ENCODE measurements at regions not wholly inside any gene's neighbourhood (a gene's known extent, or its start where the extent isn't known, plus 50 kb on each side); places are given as distances from the start of the nearest gene placed in this dataset.
"Not testable (repeated sequence)": the region's sequence is repeated elsewhere in the genome, so short reads cannot be mapped to it uniquely, and the experiment has no call there.

DNA sequence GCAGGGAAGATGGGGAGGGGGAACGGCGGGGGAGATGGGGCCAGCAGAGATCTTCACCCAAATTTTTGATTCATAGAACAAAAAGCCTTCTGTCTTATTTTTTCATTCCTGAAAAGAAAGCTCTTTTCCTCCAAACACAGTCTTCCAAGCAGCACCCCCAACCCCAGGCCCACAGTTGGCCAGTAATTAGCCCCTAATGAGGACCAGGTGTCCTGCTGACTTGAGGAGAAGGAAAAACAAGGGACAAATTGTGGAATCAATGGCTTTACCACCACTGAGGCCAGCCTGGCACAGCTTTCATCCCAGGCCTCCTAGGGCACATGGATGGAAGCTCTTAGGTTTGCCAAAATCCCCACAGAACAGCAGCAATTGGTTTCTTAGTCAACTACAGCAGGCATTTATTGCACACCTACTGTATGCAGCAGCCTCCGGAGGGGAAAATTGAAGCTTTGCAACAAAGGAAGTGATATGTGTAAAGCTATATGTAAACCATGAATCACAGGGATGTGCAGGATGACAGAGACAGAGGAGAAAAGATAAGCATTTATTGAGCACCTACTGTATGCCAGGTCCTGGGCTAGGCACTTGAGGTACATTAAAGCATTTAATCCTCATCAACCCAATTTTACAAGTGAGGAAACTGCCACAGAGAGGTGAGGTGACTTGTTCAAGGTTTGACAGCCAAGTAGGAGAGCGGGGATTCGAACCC, 199.5 kb downstream of the TBC1D2B start:
- no peak for DNase-seq (ENCODE audit: low spot score)

DNA sequence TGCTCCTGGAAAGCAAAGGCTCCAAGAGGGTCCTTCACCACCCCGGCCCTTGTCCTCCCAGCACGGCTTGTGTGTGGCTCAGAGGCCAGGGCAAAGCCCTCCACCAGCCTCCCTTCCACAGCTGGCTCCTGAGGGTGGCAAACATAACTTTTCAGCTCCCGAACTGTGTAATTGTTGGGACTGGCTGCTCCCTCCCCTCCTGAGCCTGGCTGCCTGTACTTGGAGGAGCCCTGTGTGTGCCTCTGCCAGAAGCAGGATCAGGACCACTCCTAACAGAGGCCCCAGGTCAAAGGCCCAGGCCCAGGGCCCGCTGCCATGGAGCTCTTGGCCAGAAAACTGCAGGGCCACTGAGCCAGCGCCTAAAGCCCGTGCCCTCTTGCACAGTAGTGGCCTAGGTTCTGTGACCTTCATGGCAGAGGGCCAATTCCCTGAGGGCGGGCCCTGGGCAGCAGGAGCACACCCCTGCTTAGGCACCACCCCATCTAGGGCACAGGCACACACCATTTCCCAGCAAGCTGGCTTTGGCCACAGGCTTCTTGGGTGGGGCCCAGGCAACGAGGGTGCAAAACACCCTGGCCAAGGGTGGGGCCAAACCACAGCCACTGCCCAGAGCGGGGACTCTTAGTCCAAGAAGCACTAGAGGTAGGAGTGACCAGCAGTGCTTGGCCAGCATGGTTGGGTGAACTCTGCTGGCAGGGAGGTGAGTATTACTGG, 201.2 kb downstream of the TBC1D2B start:
- DNase-seq (ENCODE audit: low spot score), result not testable (repeated sequence)

DNA sequence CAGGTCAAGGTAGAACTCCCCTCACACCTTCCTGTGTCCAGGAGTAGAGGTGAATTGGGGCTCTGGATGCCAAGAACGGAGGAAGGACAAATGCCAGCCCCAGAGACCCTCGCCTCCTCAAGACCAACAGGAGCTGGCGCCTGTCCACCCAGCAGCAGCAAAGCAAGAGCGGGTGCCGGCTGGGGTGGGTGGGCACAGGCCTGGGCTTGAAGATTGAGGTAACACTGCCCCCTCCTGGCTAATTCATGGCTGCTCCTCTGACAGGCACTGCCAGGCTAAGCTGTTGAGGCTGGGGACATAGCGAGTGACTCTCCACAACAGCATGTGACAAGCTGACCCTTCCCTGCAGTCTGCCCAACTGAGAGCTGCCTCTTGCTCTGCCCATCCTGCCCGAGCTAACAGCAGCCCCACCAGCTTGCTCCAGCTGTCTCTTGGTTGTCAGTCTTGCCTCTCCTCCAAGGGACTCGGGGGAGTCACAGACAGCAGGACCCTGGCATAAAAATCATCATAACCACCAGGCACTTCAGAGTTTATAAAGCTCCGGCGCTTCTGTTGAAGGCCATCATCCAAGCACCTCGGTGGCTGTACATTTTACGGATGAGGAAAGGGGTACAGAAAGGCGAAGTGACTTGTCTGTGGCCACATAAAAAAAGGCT, 202.3 kb downstream of the TBC1D2B start:
- peak; percentile 41 for DNase-seq (ENCODE audit: low spot score)

DNA sequence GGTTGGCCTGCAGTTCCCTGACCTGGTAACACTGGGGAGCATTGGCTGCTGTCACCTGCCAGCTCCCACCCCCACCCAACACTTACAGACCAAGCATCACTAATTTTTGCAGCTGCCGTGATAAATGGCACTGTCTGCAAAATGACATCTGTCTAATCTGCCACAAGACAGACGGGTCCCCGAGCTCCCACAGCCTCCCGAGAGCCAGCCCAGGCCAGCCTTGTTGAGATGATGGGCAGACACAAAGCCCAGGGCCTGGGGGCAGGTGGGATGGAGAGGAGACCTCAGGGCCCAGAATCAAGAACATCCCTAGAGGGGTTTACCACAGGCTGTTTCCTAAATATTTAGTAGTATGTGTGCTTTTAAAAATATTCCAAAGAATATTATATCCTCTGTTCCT, 203.4 kb downstream of the TBC1D2B start:
- DNase-seq (ENCODE audit: low spot score), result no peak

DNA sequence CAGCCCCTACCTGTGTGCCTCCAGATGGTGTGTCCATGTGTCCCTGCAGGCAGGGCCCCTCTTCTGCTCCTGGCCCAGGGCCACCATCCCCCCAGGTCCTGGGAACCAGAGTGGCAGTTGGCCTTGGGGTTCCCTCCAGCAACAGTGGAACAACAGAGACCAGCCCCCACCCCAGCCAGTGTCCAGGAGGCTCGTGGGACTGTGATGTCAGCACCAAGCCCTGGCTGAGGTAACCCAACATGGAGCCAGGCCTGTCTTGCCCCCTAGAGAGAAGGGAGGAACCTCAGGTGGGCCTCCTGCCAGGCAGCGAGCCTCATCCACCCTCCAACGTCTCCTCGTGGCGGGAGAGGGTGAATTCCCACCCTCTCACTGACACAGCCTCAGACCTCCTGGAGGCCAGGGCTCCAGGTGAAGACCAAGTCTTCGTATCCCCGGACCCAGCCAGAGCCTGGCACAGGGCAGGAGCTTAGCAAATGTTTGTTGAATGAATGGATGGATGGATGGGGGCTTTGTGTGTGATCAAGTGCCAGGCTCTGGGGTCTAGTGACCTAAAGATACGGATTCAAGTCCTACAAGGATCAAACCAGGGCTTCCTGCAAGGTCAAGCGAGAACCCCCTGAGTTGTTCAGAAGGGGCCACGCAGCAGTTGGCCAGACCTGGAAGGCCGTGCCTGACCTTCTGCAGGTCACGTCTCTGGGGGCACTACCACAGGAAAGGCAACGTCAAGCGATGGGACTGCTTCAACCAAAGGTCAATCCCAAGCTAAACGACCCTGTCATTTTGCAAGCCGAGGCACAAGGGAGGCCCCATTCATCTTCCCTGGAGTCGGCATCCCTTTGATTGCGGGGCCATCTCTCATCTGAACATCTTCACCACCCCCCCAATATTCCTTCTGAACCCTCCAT, 204.7 kb downstream of the TBC1D2B start:
- not testable (repeated sequence) for DNase-seq (ENCODE audit: low spot score)

DNA sequence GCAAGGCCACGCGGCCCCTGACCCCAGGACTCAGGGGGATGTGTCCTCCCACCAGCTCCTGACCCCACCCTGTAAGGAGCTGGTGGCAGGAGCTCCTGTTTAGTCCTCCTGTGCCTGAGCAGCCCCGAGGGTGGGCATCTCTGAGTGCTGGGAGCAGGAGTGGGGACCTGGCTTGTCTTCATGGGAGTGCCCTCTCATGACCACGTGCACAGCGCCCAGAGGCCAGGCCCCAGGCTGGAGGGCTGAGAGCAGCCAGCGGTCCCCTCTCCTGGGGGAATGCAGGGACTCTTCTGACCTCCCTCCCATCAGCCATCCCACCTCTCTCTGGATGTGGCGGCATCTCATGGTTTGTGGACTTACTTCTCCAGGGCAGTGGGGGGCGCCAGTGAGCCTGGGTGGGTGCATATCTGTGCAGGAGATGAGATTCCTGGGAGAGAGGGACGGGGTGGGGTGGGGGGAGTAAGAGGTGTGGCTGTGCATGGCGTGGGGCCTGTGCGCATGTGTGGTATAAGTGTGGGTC, 205.6 kb downstream of the TBC1D2B start:
- no peak for DNase-seq (ENCODE audit: low spot score)

DNA sequence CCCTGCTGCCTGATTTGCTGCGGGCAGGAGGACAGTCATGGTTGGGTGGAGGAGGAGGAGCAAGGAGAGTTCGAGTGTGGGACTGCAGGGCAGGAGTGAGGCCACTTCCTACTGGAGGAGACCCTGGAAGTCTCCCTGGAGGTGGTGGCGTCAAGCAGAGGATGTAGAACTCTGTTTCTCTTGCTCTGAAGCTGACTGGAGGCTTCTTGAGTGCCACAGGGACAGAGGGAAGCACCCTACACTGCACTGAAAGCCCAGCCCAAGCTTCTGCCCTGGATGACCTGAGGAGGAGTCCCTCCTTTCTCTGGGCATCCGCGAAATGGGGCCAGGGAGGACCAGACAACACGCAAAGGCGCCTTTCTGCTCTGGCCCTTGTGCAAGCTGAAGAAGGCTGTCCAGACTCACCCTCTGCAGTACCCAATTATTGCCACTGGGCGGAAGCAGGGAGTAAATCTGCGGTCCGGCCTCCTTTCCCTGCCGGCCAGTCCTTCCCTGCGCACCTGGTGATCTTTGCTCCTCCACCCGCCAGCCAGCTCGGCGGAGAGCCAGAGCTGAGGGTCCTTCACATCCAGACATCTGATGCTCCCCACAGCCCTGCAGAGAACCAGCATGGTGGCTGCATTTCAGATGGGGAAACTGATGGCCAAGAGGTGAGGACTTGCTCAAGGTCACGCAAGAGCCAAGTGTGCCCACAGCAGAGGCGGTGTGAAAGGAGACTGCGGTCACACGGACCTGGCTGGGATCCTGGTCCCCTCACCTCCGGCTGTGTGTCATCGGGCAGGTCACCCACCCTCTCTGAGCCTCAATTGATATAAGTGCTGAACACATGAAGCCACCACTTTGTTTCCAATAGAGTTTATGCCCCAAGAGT, 207.1 kb downstream of the TBC1D2B start:
- DNase-seq (ENCODE audit: low spot score), result peak; percentile 48

DNA sequence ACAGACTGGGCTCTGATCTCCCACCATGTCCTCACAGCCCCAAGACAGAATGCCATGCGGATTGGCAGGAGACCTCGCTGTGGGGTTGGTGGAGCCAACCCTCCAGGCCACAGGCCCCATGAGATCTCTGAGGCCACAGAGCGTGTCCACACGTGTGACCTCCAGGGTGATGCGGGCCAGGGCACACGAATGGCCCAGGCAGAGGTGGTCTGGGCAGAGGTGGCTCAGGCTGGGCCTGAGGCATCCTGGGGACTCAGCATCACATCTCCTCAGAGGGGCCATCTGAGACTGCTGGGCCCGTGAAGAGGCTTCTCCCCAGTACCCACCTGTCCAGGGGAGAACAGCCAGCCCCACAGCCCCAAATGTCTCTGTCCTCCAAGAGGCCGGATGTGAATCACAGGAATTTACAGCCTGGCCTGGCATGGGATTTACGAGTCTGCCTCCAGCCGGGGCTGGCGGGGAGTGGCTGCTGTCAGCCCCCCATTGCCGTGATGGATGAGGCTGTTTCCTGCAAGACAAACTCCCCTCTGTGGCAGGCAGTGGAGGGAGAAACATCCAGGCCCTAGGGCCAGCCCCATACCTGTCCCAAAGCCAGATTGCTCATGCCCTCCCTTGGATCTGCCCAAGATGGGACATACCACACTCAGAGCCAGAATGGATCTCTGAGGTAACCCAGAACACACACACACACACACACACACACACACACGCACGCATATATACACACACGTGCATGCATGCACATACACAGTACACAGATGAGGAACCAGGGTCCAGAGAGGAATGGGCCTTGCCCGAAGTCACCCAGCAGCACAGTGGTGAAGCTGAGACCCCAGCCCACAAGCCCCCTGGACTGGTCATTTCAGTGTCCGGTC, 208.3 kb downstream of the TBC1D2B start:
- no peak for DNase-seq (ENCODE audit: low spot score)

DNA sequence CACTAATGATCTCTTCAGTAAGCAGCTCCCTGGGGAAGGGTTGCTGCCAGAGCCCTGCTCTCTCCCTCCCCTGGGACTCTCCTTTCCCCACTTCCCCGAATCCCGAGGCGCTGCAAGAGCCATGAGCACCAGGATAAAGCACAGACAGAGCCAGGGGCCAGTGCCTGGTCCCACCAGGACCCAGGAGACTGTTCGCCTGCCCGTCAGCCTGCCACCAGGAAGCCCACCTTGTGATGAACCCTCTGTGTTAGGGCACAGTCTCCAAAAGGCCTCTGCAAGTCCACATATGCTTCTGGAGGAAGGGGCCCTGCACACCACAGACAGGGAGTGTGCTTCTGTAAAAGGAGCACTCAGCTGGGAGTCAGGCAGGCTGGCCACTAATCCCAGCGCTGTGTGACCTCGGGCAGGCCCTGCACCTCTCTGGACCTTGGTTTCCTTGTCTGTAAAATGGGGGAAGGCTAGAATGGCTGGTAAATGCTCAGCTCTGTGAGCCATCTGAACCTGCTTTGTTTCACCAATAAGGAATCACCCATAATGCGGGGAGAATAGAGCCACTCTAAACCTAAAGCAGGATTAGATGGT, 209.4 kb downstream of the TBC1D2B start:
- DNase-seq (ENCODE audit: low spot score), result not testable (repeated sequence)

DNA sequence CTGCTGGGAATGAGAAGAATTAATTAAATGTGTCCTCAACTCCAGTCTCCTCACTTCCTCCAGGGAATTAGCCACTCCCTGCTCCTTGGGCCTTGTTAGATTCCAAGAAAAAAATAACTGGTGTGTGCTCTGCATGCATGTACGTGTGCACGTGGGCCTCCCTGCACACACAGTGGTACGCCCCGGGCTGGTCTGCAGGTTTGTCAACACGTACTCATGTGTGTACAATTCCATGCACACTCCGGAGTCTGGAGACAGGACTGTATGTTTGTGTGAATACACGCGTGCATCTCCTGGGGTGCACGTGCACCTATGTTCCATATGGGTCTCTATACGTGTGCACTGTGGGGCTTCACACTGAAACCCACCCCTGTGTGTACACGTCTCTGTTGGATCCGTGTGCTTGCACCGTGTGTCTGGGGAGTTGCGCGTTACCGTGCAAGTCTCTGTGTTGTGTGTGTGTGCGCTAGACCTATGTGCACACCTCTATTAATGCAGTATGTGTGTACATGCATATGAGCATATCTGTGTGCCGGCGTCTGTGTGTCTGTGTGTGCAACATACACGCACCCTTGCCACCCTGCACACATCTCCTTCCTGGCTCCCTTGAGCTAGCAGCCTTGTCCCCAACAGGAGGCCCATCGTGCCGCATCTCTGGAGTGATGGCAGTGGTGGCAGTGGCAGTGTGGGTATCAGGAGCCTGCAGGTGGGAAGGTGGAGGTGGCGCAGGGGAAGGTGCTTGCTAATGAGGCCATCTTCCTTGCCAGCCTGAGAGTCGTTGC, 210.1 kb downstream of the TBC1D2B start:
- DNase-seq (ENCODE audit: low spot score), result no peak

DNA sequence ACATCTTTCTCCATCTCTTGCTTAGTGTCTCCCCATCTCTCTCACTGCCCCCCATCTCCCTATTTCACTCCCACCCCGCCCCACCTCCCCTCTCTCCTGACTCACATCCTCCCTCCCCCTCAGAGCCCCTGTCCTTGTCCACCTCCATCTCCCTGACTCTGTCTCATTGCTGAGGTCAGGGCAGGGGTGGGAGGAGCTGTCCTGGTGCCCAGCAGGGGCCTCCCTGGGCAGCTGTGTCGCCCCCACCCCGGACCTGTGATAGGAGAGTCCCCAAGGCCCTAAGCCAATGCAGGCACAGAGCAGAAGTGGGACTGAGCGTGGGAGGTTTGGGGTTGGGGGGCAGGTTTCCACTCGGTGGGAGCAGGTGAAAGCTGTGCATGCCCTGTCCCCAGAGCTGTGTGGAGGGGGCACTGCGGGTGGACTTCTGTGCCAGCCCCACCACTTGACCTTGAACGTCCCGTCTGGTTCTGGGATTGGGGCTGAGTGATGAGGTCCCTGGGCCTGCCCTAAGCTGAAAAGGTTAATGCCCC, 210.8 kb downstream of the TBC1D2B start:
- no peak for DNase-seq (ENCODE audit: low spot score)

DNA sequence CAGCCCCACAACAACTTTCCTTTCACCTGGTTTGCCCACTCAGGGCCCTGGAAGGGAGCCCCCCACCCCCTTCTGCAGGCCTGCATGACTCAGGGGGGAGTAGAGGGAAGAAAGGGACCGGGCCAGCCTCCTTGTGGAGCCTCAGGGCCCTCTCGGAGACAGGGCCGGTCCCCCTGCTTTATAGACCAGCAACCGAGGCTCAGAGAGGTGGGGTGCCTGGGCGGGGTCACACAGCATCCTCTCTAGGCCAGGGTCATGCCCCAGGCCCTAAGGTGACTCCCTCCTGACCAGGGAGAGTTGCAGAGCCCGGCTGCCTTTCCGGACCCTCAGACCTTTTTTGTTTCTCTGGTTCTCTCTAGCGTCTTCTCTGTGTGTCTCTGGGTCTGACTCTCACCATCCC, 211.3 kb downstream of the TBC1D2B start:
- no peak for DNase-seq (ENCODE audit: low spot score)

DNA sequence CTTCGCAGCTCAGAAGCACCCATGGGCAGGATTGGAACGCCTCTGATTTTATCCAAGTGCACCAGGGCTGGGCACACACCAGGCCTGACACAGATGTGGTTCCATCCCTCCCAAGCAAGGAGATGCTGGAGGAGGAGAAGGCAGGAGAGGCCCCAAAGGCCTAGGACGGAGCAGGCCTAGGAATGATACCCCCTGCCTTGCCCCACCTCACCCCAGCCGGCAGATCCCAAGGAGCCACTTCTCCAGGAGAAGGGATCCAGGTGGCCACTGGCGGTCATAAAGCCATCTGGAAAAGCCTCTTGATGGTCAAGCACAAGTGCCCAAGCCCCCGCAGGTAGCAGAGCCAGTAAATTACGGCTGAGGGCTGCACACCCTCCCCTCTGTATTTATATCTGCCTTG, 211.8 kb downstream of the TBC1D2B start:
- no peak for DNase-seq (ENCODE audit: low spot score)

DNA sequence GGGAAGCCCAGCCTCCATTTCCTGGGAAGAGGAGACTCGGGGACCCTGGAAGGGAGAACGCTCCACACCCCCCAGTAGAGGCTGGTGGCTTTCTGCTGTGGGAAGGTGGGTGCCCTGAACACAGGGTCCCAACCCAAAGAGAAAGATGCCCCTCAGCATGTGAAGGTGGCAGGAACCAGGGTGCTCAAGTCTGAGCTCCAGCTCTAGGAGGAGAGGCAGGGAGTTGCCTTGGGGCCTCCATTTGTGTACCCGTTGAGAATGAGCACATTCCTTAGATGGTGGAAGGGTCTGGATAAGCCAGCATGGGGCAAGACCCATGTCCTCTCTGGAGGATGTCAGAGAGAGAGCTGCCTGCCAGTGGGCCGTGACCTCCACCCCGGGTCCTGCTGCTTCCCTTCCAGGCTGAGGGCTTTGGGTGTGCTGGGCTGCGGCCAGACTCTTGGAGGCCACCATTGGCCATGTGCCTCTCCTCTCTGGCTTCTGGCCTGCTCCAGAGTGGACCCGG, 212.4 kb downstream of the TBC1D2B start:
- no peak for DNase-seq (ENCODE audit: low spot score)

DNA sequence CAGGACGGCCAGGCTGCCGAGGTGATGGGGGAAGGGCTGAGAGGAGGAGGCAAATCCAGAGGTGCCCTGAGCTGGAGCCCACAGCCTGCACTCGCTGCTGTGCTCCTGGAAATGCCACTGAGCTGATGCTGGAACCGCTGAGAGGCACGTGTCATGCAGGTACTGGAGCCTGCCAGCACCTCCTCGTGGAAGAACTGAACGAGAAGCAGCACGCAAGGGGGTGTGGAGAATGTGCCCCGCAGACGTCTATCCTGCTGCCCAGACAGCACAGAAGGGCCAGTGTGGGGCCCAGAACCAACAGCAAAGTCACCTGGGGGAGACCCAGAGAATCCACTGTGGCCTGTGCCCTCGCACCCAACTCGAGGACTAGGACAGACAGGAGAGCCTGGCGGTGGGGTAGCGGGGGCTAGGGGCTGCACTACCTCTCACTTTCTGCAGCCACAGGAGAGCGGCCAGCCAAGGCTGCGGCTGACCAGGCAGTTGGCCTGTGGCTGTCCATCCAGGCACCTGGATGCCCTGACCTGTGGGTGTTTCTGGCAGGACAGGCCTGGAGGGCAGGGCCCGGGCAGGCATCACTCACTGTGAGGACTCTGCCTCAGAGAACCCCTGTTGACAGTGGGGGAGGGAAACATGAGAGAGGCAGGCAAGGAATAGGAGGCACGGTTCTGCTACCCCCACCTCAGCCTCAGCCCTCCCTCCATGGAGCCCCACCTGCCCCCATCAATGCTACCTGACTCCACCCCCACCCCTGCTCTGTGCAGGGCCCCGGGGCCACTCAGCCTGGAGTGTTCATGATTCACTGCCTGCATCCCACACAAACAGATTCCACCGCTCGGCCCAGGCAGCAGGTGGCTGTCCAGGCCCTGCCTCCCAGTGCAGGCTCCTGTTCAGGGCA, 213.1 kb downstream of the TBC1D2B start:
- DNase-seq (ENCODE audit: low spot score), result no peak

DNA sequence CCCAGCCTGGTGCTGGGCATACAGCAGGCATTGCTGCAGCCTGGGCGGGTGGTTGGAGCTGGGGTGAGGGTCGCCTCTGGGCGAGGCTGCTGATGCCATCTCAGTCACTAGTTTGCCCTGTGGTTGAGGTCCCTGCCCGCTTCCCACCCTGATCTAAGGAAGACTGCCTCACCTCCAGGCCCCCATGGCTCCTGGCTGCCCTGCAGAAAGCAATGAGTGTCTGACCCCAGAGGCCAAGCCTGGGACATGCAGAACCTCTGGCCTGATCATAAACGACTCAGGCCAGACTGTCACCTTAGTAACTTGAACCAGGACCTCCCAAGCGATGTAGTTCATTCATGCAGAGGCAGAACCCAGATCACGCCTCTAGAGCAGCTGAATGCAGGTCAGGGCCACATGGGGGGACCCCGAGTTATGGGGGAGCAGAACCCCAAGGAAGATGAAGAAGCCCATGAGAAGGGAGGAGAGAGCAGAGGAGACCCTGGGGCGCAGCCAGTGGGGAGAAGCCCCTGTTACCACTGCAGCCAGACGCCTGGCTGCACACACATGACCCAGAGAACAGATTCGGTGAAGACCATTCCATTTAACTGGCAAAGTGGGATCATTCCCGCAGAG, 213.9 kb downstream of the TBC1D2B start:
- no peak for DNase-seq (ENCODE audit: low spot score)

DNA sequence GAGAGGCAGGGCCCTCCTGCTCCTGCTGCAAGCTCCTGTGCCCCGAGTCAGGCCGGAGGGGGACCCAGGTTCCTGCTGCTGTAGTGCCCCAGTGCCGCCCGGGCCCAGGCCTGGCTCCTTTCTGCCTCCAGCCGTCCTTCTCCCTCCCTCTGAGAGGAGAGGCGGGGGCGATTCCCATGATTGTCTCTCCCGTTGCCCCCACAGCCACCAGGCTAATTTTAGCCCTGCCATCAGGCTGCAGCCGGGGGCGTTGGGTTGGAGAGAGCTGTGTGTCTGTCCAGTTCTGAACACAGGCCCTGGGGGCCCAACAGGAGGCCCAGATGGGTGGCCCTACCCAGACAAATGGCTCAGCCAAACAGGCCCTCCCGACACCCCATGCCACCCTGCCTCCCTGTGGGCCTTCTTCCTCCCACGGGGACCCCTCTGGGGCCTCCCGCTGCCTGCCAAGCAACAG, 214.8 kb downstream of the TBC1D2B start:
- DNase-seq (ENCODE audit: low spot score), result no peak
